IMR-90 (cell line): ENCODE measurements at regions not wholly inside any gene's neighbourhood (a gene's known extent, or its start where the extent isn't known, plus 50 kb on each side); places are given as distances from the start of the nearest gene placed in this dataset.

Experiments
- ATAC-seq: fragments of 200-7000 bp; cut with Tn5 transposase; 2 replicates; pipeline ENCODE4 v1.9.1; 2020; ENCODE audit warnings: low read depth, mild to moderate bottlenecking, moderate library complexity
- BruUV-seq: library from RNA; stranded (reverse); fragments of 400-500 nt; replicated peaks from 2 replicates; lab custom pipeline; 2021; lab: Mats Ljungman, UMichigan
- CTCF ChIA-PET: fragments of 300-600 bp; formaldehyde crosslinking; extraction: SDS; loops from one replicate; lab custom pipeline; 2021; ENCODE audit warnings: antibody characterized with exemption; lab: Yijun Ruan, JAX
- POLR2A ChIA-PET: fragments of 300-600 bp; sonication (Branson Sonifier 250); formaldehyde crosslinking; loops from one replicate; lab custom pipeline; 2022; ENCODE audit warnings: antibody characterized with exemption; ENCODE audit not compliant: unreplicated experiment; lab: Charles Lee
- DNase-seq: peaks from one replicate; pipeline ENCODE4 v3.0.0; 2013
- H2AFZ ChIP-seq: replicated peaks from 2 replicates; pipeline ENCODE3; 2013; ENCODE audit warnings: low read length, mild to moderate bottlenecking; ENCODE audit not compliant: poor library complexity
- H2AK5ac ChIP-seq: 2 replicates; pipeline ENCODE4 v1.6.1; 2013; ENCODE audit warnings: low read depth, low read length, inconsistent platforms
- H2AK9ac ChIP-seq: replicated peaks from 2 replicates; pipeline ENCODE3; 2013; ENCODE audit warnings: mild to moderate bottlenecking, low read depth, low read length, moderate library complexity; ENCODE audit not compliant: poor library complexity
- H2BK120ac ChIP-seq: 2 replicates; pipeline ENCODE4 v1.6.1; 2013; ENCODE audit warnings: low read depth, low read length, inconsistent platforms
- H2BK15ac ChIP-seq: 3 replicates; pipeline ENCODE4 v1.6.1; 2013; ENCODE audit warnings: low read depth, low read length, inconsistent platforms
- H2BK20ac ChIP-seq: 2 replicates; pipeline ENCODE4 v1.6.1; 2013; ENCODE audit warnings: low read depth, mild to moderate bottlenecking, inconsistent platforms, low read length, moderate library complexity
- H2BK5ac ChIP-seq: 2 replicates; pipeline ENCODE4 v1.6.1; 2013; ENCODE audit warnings: mild to moderate bottlenecking, low read depth, low read length, inconsistent platforms; ENCODE audit not compliant: poor library complexity, severe bottlenecking
- H3K14ac ChIP-seq: replicated peaks from 2 replicates; pipeline ENCODE4 v1.6.1; 2013; ENCODE audit warnings: low read depth, low read length, inconsistent platforms
- H3K18ac ChIP-seq: 2 replicates; pipeline ENCODE4 v1.6.1; 2013; ENCODE audit warnings: low read depth, low read length, control low read depth
- H3K23ac ChIP-seq: 2 replicates; pipeline ENCODE4 v1.6.1; 2013; ENCODE audit warnings: low read depth, low read length, inconsistent platforms
- H3K27ac ChIP-seq: 2 replicates; pipeline ENCODE4 v1.5.1; 2013; ENCODE audit warnings: mild to moderate bottlenecking, control low read depth, low read length; ENCODE audit not compliant: insufficient read depth
- H3K27me3 ChIP-seq: 2 replicates; pipeline ENCODE4 v1.6.1; 2013; ENCODE audit warnings: low read length; ENCODE audit not compliant: control insufficient read depth, insufficient read depth
- H3K36me3 ChIP-seq: 2 replicates; pipeline ENCODE4 v1.6.1; 2013; ENCODE audit warnings: low read length, mixed read lengths; ENCODE audit not compliant: control insufficient read depth, insufficient read depth
- H3K4ac ChIP-seq: 2 replicates; pipeline ENCODE4 v1.6.1; 2013; ENCODE audit warnings: low read depth, low read length, inconsistent platforms
- H3K4me1 ChIP-seq: 2 replicates; pipeline ENCODE4 v1.6.1; 2013; ENCODE audit warnings: low read length, mixed read lengths; ENCODE audit not compliant: control insufficient read depth, insufficient read depth
- H3K4me2 ChIP-seq: 2 replicates; pipeline ENCODE4 v1.6.1; 2013; ENCODE audit warnings: low read depth, mild to moderate bottlenecking, control low read depth, low read length, moderate library complexity
- H3K4me3 ChIP-seq: 2 replicates; pipeline ENCODE4 v1.5.1; 2013; ENCODE audit warnings: low read depth, mild to moderate bottlenecking, control low read depth, low read length, moderate library complexity; ENCODE audit not compliant: insufficient read depth
- H3K56ac ChIP-seq: 2 replicates; pipeline ENCODE4 v1.6.1; 2013; ENCODE audit warnings: low read length, inconsistent platforms; ENCODE audit not compliant: insufficient read depth; ENCODE audit errors: extremely low read depth
- H3K79me1 ChIP-seq, 2 experiments: 2 replicates each; pipeline ENCODE4 v1.6.1; 2013; ENCODE audit warnings: low read length in 2 of 2, inconsistent platforms in 1 of 2, low read depth in 1 of 2
- H3K9ac ChIP-seq: 2 replicates; pipeline ENCODE4 v1.6.1; 2013; ENCODE audit warnings: low read depth, low read length, control low read depth
- H3K9me1 ChIP-seq: 2 replicates; pipeline ENCODE4 v1.6.1; 2013; ENCODE audit warnings: low read length, inconsistent platforms; ENCODE audit not compliant: insufficient read depth
- H3K9me3 ChIP-seq: 2 replicates; pipeline ENCODE4 v1.6.1; 2013; ENCODE audit warnings: low read length; ENCODE audit not compliant: control insufficient read depth, insufficient read depth
- H4K20me1 ChIP-seq: 2 replicates; pipeline ENCODE4 v1.6.1; 2013; ENCODE audit warnings: low read length, inconsistent platforms; ENCODE audit not compliant: insufficient read depth
- H4K5ac ChIP-seq: 2 replicates; pipeline ENCODE4 v1.6.1; 2013; ENCODE audit warnings: mild to moderate bottlenecking, low read depth, low read length, control low read depth
- H4K8ac ChIP-seq, 2 experiments: 2 replicates each; pipeline ENCODE4 v1.6.1; 2013; ENCODE audit warnings: low read depth in 2 of 2, low read length in 2 of 2, control low read depth in 1 of 2, inconsistent platforms in 1 of 2
- H4K91ac ChIP-seq: 2 replicates; pipeline ENCODE4 v1.6.1; 2013; ENCODE audit warnings: low read depth, low read length, inconsistent platforms; ENCODE audit not compliant: insufficient read depth
- BHLHE40 ChIP-seq: fragments of 150-350 bp; IDR thresholded peaks from 2 replicates; pipeline ENCODE4 v1.6.1; 2016; ENCODE audit warnings: mild to moderate bottlenecking, low read depth, low read length
- CEBPB ChIP-seq: IDR thresholded peaks from 2 replicates; pipeline ENCODE4 v1.6.1; 2012; ENCODE audit warnings: low read depth, low read length, improper control_type of control experiment
- CHD1 ChIP-seq: IDR thresholded peaks from 2 replicates; pipeline ENCODE4 v1.6.1; 2012; ENCODE audit warnings: low read depth, low read length, improper control_type of control experiment
- FOS ChIP-seq: fragments of 150-350 bp; IDR thresholded peaks from 2 replicates; pipeline ENCODE4 v1.6.1; 2016; ENCODE audit warnings: low read depth, low read length
- MAFK ChIP-seq: IDR thresholded peaks from 2 replicates; pipeline ENCODE4 v1.6.1; 2012; ENCODE audit warnings: low read depth, low read length, improper control_type of control experiment
- MAZ ChIP-seq: IDR thresholded peaks from 2 replicates; pipeline ENCODE4 v1.6.1; 2012; ENCODE audit warnings: low read depth, mild to moderate bottlenecking, low read length, improper control_type of control experiment, moderate library complexity, borderline replicate concordance
- MXI1 ChIP-seq: IDR thresholded peaks from 2 replicates; pipeline ENCODE4 v1.6.1; 2012; ENCODE audit warnings: low read depth, mild to moderate bottlenecking, low read length, moderate library complexity, borderline replicate concordance
- NFE2L2 ChIP-seq: fragments of 150-350 bp; IDR thresholded peaks from 2 replicates; pipeline ENCODE4 v1.6.1; 2016; ENCODE audit warnings: low read depth, mild to moderate bottlenecking, low read length
- POLR2A ChIP-seq: IDR thresholded peaks from 2 replicates; pipeline ENCODE4 v1.6.1; 2012; ENCODE audit warnings: mild to moderate bottlenecking, low read depth, low read length
- RAD21 ChIP-seq: IDR thresholded peaks from 2 replicates; pipeline ENCODE4 v1.6.1; 2012; ENCODE audit warnings: low read length, improper control_type of control experiment
- RCOR1 ChIP-seq: IDR thresholded peaks from 2 replicates; pipeline ENCODE4 v1.6.1; 2012; ENCODE audit warnings: mild to moderate bottlenecking, low read length, improper control_type of control experiment; ENCODE audit not compliant: insufficient replicate concordance
- RFX5 ChIP-seq: IDR thresholded peaks from 2 replicates; pipeline ENCODE4 v1.8.0; 2012; ENCODE audit warnings: low read depth, mild to moderate bottlenecking, low read length, moderate library complexity
- SMC3 ChIP-seq: fragments of 150-350 bp; IDR thresholded peaks from 2 replicates; pipeline ENCODE4 v1.6.1; 2016; ENCODE audit warnings: low read depth, mild to moderate bottlenecking, antibody characterized with exemption, low read length, moderate library complexity
- USF2 ChIP-seq: fragments of 150-350 bp; IDR thresholded peaks from 2 replicates; pipeline ENCODE4 v1.6.1; 2017; ENCODE audit warnings: mild to moderate bottlenecking, antibody characterized with exemption, low read length, low read depth
- WGBS, 2 experiments: methylation state at CpG; one replicate each; pipeline versions ENCODE4 v1.1.5 to v1.1.7; 2013; ENCODE audit warnings: missing lambda C conversion rate in 2 of 2; ENCODE audit not compliant: insufficient read length in 1 of 2; ENCODE audit errors: extremely low coverage in 2 of 2; 5-methylcytosine and 5-hydroxymethylcytosine counted together
- dilution Hi-C: fragments of 300-500 bp; cut with HindIII; formaldehyde crosslinking; loops from one replicate; pipeline ENCODE4 v1.14.3; 2018; ENCODE audit warnings: low sequenced_read_pairs; ENCODE audit not compliant: unreplicated experiment
- in situ Hi-C: fragments of 300-500 bp; cut with MboI; formaldehyde crosslinking; loops from 3 replicates; pipeline ENCODE4 v1.14.3; 2019; ENCODE audit warnings: low sequenced_read_pairs, inconsistent platforms, mixed read lengths
- intact Hi-C: fragments of 100-400 bp; cut with micrococcal nuclease; formaldehyde crosslinking; loops from 2 replicates; pipeline ENCODE4 v1.10.0; 2022
- TF ChIP-seq, protein P1 (sequence below): conservative IDR thresholded peaks from 2 replicates; pipeline ENCODE4 v1.5.1; 2012; ENCODE audit warnings: mild to moderate bottlenecking, low read depth, low read length, improper control_type of control experiment

GRCh38 chr10:129169115-129169514 lies 297.9 kb upstream of the MGMT start:
- Histone ChIP-seq H2BK20ac (no peak overlapping the region), H3K9me1 (no peaks in the 10 kb centered on the region), H4K20me1 (no peaks in the 10 kb centered on the region), H2AK9ac (no peak overlapping the region), H3K79me1 (no peaks in the 10 kb centered on the region), H2AK5ac (no peak overlapping the region), H3K14ac (no peak overlapping the region), H3K9ac (no peak overlapping the region), H3K4me1 (no peaks in the 10 kb centered on the region), H3K4ac (no peak overlapping the region), H3K56ac (no peak overlapping the region), H3K9me3 (peaks cover 3% of the 10 kb centered on the region; the same call in 1 of the 2 replicates), H4K91ac (no peak overlapping the region), H2BK120ac (no peak overlapping the region), H2BK15ac (no peak overlapping the region), H3K4me3 (no peak overlapping the region), H2BK5ac (no peak overlapping the region), H3K27me3 (no peaks in the 10 kb centered on the region), H3K36me3 (no peaks in the 10 kb centered on the region), H3K4me2 (no peak overlapping the region), H3K18ac (no peak overlapping the region), H3K27ac (no peak overlapping the region), H4K8ac (no peak overlapping the region), H4K5ac (no peak overlapping the region), H3K23ac (no peak overlapping the region), H2AFZ (no peak overlapping the region)
- in situ Hi-C loops: no loop called here
- TF ChIP-seq, protein P1, sequence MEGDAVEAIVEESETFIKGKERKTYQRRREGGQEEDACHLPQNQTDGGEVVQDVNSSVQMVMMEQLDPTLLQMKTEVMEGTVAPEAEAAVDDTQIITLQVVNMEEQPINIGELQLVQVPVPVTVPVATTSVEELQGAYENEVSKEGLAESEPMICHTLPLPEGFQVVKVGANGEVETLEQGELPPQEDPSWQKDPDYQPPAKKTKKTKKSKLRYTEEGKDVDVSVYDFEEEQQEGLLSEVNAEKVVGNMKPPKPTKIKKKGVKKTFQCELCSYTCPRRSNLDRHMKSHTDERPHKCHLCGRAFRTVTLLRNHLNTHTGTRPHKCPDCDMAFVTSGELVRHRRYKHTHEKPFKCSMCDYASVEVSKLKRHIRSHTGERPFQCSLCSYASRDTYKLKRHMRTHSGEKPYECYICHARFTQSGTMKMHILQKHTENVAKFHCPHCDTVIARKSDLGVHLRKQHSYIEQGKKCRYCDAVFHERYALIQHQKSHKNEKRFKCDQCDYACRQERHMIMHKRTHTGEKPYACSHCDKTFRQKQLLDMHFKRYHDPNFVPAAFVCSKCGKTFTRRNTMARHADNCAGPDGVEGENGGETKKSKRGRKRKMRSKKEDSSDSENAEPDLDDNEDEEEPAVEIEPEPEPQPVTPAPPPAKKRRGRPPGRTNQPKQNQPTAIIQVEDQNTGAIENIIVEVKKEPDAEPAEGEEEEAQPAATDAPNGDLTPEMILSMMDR: no peak
- TF ChIP-seq MAZ (no peak), SMC3 (no peak), BHLHE40 (no peak), FOS (no peak), MAFK (no peak), POLR2A (no peak), USF2 (no peak), RAD21 (no peak), CHD1 (no peak), RFX5 (no peak), NFE2L2 (no peak), RCOR1 (no peak), CEBPB (no peak), MXI1 (no peak)
- ChIA-PET POLR2A (no interaction called here), CTCF (no interaction called here)
- ATAC-seq: no peak
- dilution Hi-C loops: no loop called here
- 81% methylated on average over 2 of the region's 6 CpGs; no CpG with 5 or more reads in 1 of the 2 experiments for WGBS, 2 experiments
- no peak for DNase-seq
- intact Hi-C loops: no loop called here
- no TSS peak for BruUV-seq
